Stomach (tissue), 8 donors: ENCODE measurements at regions not wholly inside any gene's neighbourhood (a gene's known extent, or its start where the extent isn't known, plus 50 kb on each side); places are given as distances from the start of the nearest gene placed in this dataset.

Source experiments
- DNase-seq, 2 donors: peaks; one replicate each; pipeline versions ENCODE4 v3.0.0 to v3.0.0-alpha.2; 2013 to 2019
- H3K27ac ChIP-seq, 5 donors: fragments of 200-600 bp in 4 of 5; sonication (generic) in 4 of 5; one replicate each; pipeline ENCODE4 v1.5.1; 2013 to 2019; ENCODE audit warnings: mild to moderate bottlenecking in 1 of 5, moderate library complexity in 1 of 5
- H3K27me3 ChIP-seq, 3 donors: fragments of 200-600 bp; sonication (generic); one replicate each; pipeline ENCODE4 v1.5.1; 2017 to 2019; ENCODE audit warnings: mixed run types in 1 of 3
- H3K36me3 ChIP-seq, 4 donors: fragments of 200-600 bp; sonication (generic); 1 replicate in 3 of 4; 2 replicates in 1 of 4; pipeline ENCODE4 v1.5.1; 2016 to 2019
- H3K4me1 ChIP-seq, 4 donors: fragments of 200-600 bp; sonication (generic); one replicate each; pipeline ENCODE4 v1.5.1; 2016 to 2019
- H3K4me3 ChIP-seq, 4 donors: fragments of 200-600 bp; sonication (generic) in 3 of 4; one replicate each; pipeline ENCODE4 v1.5.1; 2016 to 2019; ENCODE audit warnings: mild to moderate bottlenecking in 1 of 4
- H3K9me3 ChIP-seq, 4 donors: fragments of 200-600 bp; sonication (generic); one replicate each; pipeline ENCODE4 v1.5.1; 2016 to 2019
- EP300 ChIP-seq: sonication (generic); formaldehyde crosslinking; IDR thresholded peaks from one replicate; pipeline ENCODE4 v1.6.1; 2017; ENCODE audit warnings: antibody characterized with exemption
- POLR2A ChIP-seq, 4 donors: fragments of 450-650 bp; IDR thresholded peaks; one replicate each; pipeline ENCODE4 v1.6.1; 2016; ENCODE audit warnings: antibody characterized with exemption in 4 of 4, control low read depth in 2 of 4, mild to moderate bottlenecking in 1 of 4, moderate library complexity in 1 of 4
- POLR2AphosphoS5 ChIP-seq, 3 donors: sonication (generic); formaldehyde crosslinking; IDR thresholded peaks; one replicate each; pipeline ENCODE4 v1.6.1; 2016; ENCODE audit warnings: antibody characterized with exemption in 3 of 3
- WGBS, 5 donors: extraction: QIAGEN DNeasy Blood & Tissue Kit in 3 of 5; methylation state at CpG; one replicate each; pipeline versions ENCODE4 v1.1.5 to v1.1.7; 2013 to 2018; 5-methylcytosine and 5-hydroxymethylcytosine counted together
- intact Hi-C: fragments of 100-400 bp; cut with DNase I; formaldehyde crosslinking; loops from one replicate; pipeline ENCODE4 v1.15.1; 2023; ENCODE audit warnings: low total_unique reads
- TF ChIP-seq, protein P1 (sequence below), 7 experiments: fragments of 450-650 bp in 4 of 7; fragments of 200-600 bp in 3 of 7; sonication (generic) in 3 of 7; IDR thresholded peaks; one replicate each; pipeline ENCODE4 v1.5.1; 2016 to 2019; ENCODE audit warnings: antibody characterized with exemption in 7 of 7, control low read depth in 2 of 7, mild to moderate bottlenecking in 1 of 7
- donor health status: healthy with polysubstance abuse.
- donor health status: Bipolar disorder and iron deficiency.
- donor health status: healthy.

DNA sequence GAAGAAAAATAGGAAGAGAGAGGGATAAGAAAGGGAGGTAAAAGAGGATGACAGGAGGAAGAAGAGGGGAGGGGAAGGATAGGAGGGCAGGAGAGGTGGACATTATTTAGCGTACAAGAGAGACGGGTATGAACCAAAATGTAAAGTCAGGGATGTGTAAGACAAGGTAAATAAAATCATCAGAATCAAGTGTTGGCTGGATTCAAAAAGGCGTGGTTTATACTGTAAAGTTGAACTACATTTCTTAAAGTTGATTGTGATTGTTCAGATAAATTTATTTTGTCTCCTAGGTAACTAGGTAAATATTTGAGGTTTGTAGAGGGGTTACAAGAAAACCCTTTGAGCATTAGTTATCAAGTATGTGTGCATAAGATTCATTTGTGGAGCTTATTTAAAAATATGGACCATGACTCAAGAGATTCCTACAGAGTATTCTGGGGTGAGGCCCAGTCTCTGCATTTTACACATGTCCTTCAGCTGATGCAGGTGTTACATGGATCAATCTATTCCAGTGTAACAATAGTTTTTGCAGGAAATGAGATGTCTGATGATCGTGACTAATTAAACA is 512.1 kb upstream of the MBL2 start:
- peak in 1 of 2 donors; percentile 30 for DNase-seq
- H3K4me3 ChIP-seq = no peak overlapping the region
- TF ChIP-seq POLR2A (IDR thresholded peaks at IDR 0.05) = no peak
- no peak for TF ChIP-seq EP300
- TF ChIP-seq POLR2AphosphoS5 (IDR thresholded peaks at IDR 0.05) = no peak
- TF ChIP-seq, protein P1, sequence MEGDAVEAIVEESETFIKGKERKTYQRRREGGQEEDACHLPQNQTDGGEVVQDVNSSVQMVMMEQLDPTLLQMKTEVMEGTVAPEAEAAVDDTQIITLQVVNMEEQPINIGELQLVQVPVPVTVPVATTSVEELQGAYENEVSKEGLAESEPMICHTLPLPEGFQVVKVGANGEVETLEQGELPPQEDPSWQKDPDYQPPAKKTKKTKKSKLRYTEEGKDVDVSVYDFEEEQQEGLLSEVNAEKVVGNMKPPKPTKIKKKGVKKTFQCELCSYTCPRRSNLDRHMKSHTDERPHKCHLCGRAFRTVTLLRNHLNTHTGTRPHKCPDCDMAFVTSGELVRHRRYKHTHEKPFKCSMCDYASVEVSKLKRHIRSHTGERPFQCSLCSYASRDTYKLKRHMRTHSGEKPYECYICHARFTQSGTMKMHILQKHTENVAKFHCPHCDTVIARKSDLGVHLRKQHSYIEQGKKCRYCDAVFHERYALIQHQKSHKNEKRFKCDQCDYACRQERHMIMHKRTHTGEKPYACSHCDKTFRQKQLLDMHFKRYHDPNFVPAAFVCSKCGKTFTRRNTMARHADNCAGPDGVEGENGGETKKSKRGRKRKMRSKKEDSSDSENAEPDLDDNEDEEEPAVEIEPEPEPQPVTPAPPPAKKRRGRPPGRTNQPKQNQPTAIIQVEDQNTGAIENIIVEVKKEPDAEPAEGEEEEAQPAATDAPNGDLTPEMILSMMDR (IDR thresholded peaks at IDR 0.05) = no peak
- H3K36me3 ChIP-seq = no peaks in the 10 kb centered on the region
- no peaks in the 10 kb centered on the region for H3K4me1 ChIP-seq
- no peaks in the 10 kb centered on the region for H3K9me3 ChIP-seq
- intact Hi-C loops = no loop called here
- H3K27me3 ChIP-seq = no peaks in the 10 kb centered on the region
- no peak overlapping the region for H3K27ac ChIP-seq
- 26 to 59% (median 39%) methylated on average over 4 of the region's 4 CpGs for WGBS, 5 donors

DNA sequence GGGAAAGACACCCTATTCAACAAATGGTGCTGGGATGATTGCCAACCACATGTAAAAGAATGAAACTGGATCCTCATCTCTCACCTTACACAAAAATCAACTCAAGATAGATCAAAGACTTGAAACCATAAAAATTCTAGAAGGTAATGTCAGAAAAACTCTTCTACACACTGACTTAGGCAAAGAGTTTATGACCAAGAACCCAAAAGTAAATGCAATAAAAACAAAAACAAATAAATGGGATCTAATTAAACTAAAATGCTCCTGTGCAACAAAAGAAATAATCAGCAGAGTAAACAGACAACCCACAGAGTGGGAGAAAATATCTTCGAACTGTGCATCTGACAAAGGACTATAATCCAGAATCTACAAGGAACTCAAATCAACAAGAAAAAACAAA is 504.2 kb upstream of the MBL2 start:
- H3K27ac ChIP-seq = no peak overlapping the region
- WGBS, 5 donors = 56 to 75% (median 70%) methylated on average over 1 of the region's 1 CpG
- no peaks in the 10 kb centered on the region for H3K4me1 ChIP-seq
- H3K9me3 ChIP-seq = peaks cover 0 to 6% (median 1%) of the 10 kb centered on the region in 4 donors
- H3K36me3 ChIP-seq = no peaks in the 10 kb centered on the region
- no peak overlapping the region for H3K4me3 ChIP-seq
- H3K27me3 ChIP-seq = no peaks in the 10 kb centered on the region
- no peak for DNase-seq
- no peak for TF ChIP-seq POLR2AphosphoS5 (IDR thresholded peaks at IDR 0.05)
- TF ChIP-seq, protein P1 (IDR thresholded peaks at IDR 0.05) = no peak
- TF ChIP-seq EP300 = no peak
- no peak for TF ChIP-seq POLR2A (IDR thresholded peaks at IDR 0.05)
- intact Hi-C loops = no loop called here

DNA sequence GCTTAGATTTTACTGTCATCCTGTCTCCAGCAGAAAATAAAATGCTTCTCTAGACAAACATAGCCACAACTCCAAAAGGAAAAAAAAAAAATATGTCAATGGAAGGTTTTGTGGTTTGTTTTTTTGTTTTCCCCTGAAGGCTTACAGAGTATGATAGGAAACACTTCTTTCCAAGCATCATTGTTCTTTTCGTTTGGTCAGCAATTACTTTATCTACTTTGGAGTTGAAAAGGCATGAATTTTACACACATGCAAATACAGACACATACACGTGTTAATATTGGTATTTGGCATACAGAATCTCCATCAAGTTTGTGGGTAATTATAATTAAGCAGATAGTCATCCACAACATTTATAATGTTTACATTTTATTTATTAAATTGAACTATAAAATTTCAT is 496.9 kb upstream of the MBL2 start:
- no peak for DNase-seq
- intact Hi-C loops = no loop called here

DNA sequence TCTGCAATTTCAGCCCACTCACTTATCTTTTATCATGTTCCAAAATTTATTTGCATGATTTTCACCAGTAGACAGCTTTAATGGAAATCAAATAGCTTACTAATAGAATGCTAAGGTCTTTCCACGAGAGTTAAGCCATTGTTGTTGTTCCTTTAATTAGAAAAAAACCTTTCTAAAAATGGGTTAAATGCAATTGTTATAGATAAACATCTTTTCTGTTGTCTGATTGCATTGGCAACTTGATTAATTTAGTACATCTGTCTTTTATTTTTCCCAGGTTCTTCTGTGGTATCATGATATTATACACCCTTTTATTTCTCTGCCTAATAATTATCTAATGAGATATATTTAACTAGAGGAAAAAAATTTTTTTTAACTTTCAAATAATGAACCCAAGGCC is 487.6 kb upstream of the MBL2 start:
- Histone ChIP-seq H3K4me3 (no peak overlapping the region), H3K4me1 (no peaks in the 10 kb centered on the region), H3K27ac (no peak overlapping the region), H3K9me3 (no peaks in the 10 kb centered on the region), H3K27me3 (no peaks in the 10 kb centered on the region), H3K36me3 (no peaks in the 10 kb centered on the region)
- intact Hi-C loops = no loop called here
- DNase-seq = no peak
- 42 to 66% (median 52%) methylated on average over 1 of the region's 1 CpG for WGBS, 5 donors
- TF ChIP-seq, protein P1 (IDR thresholded peaks at IDR 0.05) = no peak
- TF ChIP-seq POLR2A (IDR thresholded peaks at IDR 0.05) = no peak
- no peak for TF ChIP-seq EP300
- no peak for TF ChIP-seq POLR2AphosphoS5 (IDR thresholded peaks at IDR 0.05)

More for the DNA sequence above, 496.9 kb upstream of the MBL2 start:
- TF ChIP-seq, protein P1 (IDR thresholded peaks at IDR 0.05) = no peak
- TF ChIP-seq POLR2AphosphoS5 (IDR thresholded peaks at IDR 0.05) (no peak), EP300 (no peak), POLR2A (IDR thresholded peaks at IDR 0.05) (no peak)
- no peak overlapping the region for H3K27ac ChIP-seq
- no peak overlapping the region for H3K4me3 ChIP-seq
- no peaks in the 10 kb centered on the region for H3K4me1 ChIP-seq
- H3K36me3 ChIP-seq = no peaks in the 10 kb centered on the region
- WGBS, 5 donors = 28 to 48% (median 34%) methylated on average over 2 of the region's 2 CpGs
- peaks cover 0 to 6% (median 1%) of the 10 kb centered on the region in 4 donors for H3K9me3 ChIP-seq
- H3K27me3 ChIP-seq = no peaks in the 10 kb centered on the region
